VCaP (cell line): ENCODE measurements at regions not wholly inside any gene's neighbourhood (a gene's known extent, or its start where the extent isn't known, plus 50 kb on each side); places are given as distances from the start of the nearest gene placed in this dataset.

Experiments
- H3K27ac ChIP-seq: fragments of 450-650 bp; 2 replicates; pipeline ENCODE4 v1.5.1; 2017
- CTCF ChIP-seq: fragments of 450-650 bp; conservative IDR thresholded peaks from 2 replicates; pipeline ENCODE4 v1.5.1; 2017; ENCODE audit warnings: mild to moderate bottlenecking, moderate library complexity

GRCh38 chr1:224851210-224851847, 78.1 kb upstream of the DNAH14 start:
- no peak overlapping the region for H3K27ac ChIP-seq

GRCh38 chr1:224851848-224852261, 77.6 kb upstream of the DNAH14 start:
- no peak overlapping the region for H3K27ac ChIP-seq
- peak; percentile 49 for TF ChIP-seq CTCF

More at GRCh38 chr1:224851210-224851847, 78.1 kb upstream of the DNAH14 start:
- TF ChIP-seq CTCF, result peak; percentile 85

GRCh38 chr1:224852901-224853568, 76.4 kb upstream of the DNAH14 start:
- TF ChIP-seq CTCF, result peak; percentile 81
- no peak overlapping the region for H3K27ac ChIP-seq

- H3K27ac ChIP-seq, result no peak overlapping the region
- TF ChIP-seq CTCF, result no peak
These were observed 72.5 kb upstream of the DNAH14 start for GRCh38 chr1:224856973-224857372.

GRCh38 chr1:224859651-224860050, 69.8 kb upstream of the DNAH14 start:
- H3K27ac ChIP-seq, result no peak overlapping the region
- TF ChIP-seq CTCF, result no peak

- H3K27ac ChIP-seq, result no peak overlapping the region
- no peak for TF ChIP-seq CTCF
These were observed 68.8 kb upstream of the DNAH14 start for GRCh38 chr1:224860488-224861338.

GRCh38 chr1:224861339-224861716, 68.1 kb upstream of the DNAH14 start:
- no peak for TF ChIP-seq CTCF
- no peak overlapping the region for H3K27ac ChIP-seq
